ENCODE measurements at regions not wholly inside any gene's neighbourhood (a gene's known extent, or its start where the extent isn't known, plus 50 kb on each side); places are given as distances from the start of the nearest gene placed in this dataset.

- TF ChIP-seq GATA3 (IDR thresholded peaks at IDR 0.05; ENCODE audit: low read depth, low read length) (no peak), GATA2 (IDR thresholded peaks at IDR 0.05; ENCODE audit: low read depth, low read length) (no peak)
Observed at GRCh38 chr5:125261505-125262250, 515.2 kb upstream of the ZNF608 start.

Measured in SH-SY5Y (cell line).